IMR-90 (cell line): ENCODE measurements at regions not wholly inside any gene's neighbourhood (a gene's known extent, or its start where the extent isn't known, plus 50 kb on each side); places are given as distances from the start of the nearest gene placed in this dataset.

Source experiments
- ATAC-seq: fragments of 200-7000 bp; cut with Tn5 transposase; 2 replicates; pipeline ENCODE4 v1.9.1; 2020; ENCODE audit warnings: low read depth, mild to moderate bottlenecking, moderate library complexity
- BruUV-seq: library from RNA; stranded (reverse); fragments of 400-500 nt; replicated peaks from 2 replicates; lab custom pipeline; 2021; lab: Mats Ljungman, UMichigan
- CTCF ChIA-PET: fragments of 300-600 bp; formaldehyde crosslinking; extraction: SDS; loops from one replicate; lab custom pipeline; 2021; ENCODE audit warnings: antibody characterized with exemption; lab: Yijun Ruan, JAX
- POLR2A ChIA-PET: fragments of 300-600 bp; sonication (Branson Sonifier 250); formaldehyde crosslinking; loops from one replicate; lab custom pipeline; 2022; ENCODE audit warnings: antibody characterized with exemption; ENCODE audit not compliant: unreplicated experiment; lab: Charles Lee
- DNase-seq: peaks from one replicate; pipeline ENCODE4 v3.0.0; 2013
- H2AFZ ChIP-seq: replicated peaks from 2 replicates; pipeline ENCODE3; 2013; ENCODE audit warnings: low read length, mild to moderate bottlenecking; ENCODE audit not compliant: poor library complexity
- H2AK5ac ChIP-seq: 2 replicates; pipeline ENCODE4 v1.6.1; 2013; ENCODE audit warnings: low read depth, low read length, inconsistent platforms
- H2AK9ac ChIP-seq: replicated peaks from 2 replicates; pipeline ENCODE3; 2013; ENCODE audit warnings: mild to moderate bottlenecking, low read depth, low read length, moderate library complexity; ENCODE audit not compliant: poor library complexity
- H2BK120ac ChIP-seq: 2 replicates; pipeline ENCODE4 v1.6.1; 2013; ENCODE audit warnings: low read depth, low read length, inconsistent platforms
- H2BK15ac ChIP-seq: 3 replicates; pipeline ENCODE4 v1.6.1; 2013; ENCODE audit warnings: low read depth, low read length, inconsistent platforms
- H2BK20ac ChIP-seq: 2 replicates; pipeline ENCODE4 v1.6.1; 2013; ENCODE audit warnings: low read depth, mild to moderate bottlenecking, inconsistent platforms, low read length, moderate library complexity
- H2BK5ac ChIP-seq: 2 replicates; pipeline ENCODE4 v1.6.1; 2013; ENCODE audit warnings: mild to moderate bottlenecking, low read depth, low read length, inconsistent platforms; ENCODE audit not compliant: poor library complexity, severe bottlenecking
- H3K14ac ChIP-seq: replicated peaks from 2 replicates; pipeline ENCODE4 v1.6.1; 2013; ENCODE audit warnings: low read depth, low read length, inconsistent platforms
- H3K18ac ChIP-seq: 2 replicates; pipeline ENCODE4 v1.6.1; 2013; ENCODE audit warnings: low read depth, low read length, control low read depth
- H3K23ac ChIP-seq: 2 replicates; pipeline ENCODE4 v1.6.1; 2013; ENCODE audit warnings: low read depth, low read length, inconsistent platforms
- H3K27ac ChIP-seq: 2 replicates; pipeline ENCODE4 v1.5.1; 2013; ENCODE audit warnings: mild to moderate bottlenecking, control low read depth, low read length; ENCODE audit not compliant: insufficient read depth
- H3K27me3 ChIP-seq: 2 replicates; pipeline ENCODE4 v1.6.1; 2013; ENCODE audit warnings: low read length; ENCODE audit not compliant: control insufficient read depth, insufficient read depth
- H3K36me3 ChIP-seq: 2 replicates; pipeline ENCODE4 v1.6.1; 2013; ENCODE audit warnings: low read length, mixed read lengths; ENCODE audit not compliant: control insufficient read depth, insufficient read depth
- H3K4ac ChIP-seq: 2 replicates; pipeline ENCODE4 v1.6.1; 2013; ENCODE audit warnings: low read depth, low read length, inconsistent platforms
- H3K4me1 ChIP-seq: 2 replicates; pipeline ENCODE4 v1.6.1; 2013; ENCODE audit warnings: low read length, mixed read lengths; ENCODE audit not compliant: control insufficient read depth, insufficient read depth
- H3K4me2 ChIP-seq: 2 replicates; pipeline ENCODE4 v1.6.1; 2013; ENCODE audit warnings: low read depth, mild to moderate bottlenecking, control low read depth, low read length, moderate library complexity
- H3K4me3 ChIP-seq: 2 replicates; pipeline ENCODE4 v1.5.1; 2013; ENCODE audit warnings: low read depth, mild to moderate bottlenecking, control low read depth, low read length, moderate library complexity; ENCODE audit not compliant: insufficient read depth
- H3K56ac ChIP-seq: 2 replicates; pipeline ENCODE4 v1.6.1; 2013; ENCODE audit warnings: low read length, inconsistent platforms; ENCODE audit not compliant: insufficient read depth; ENCODE audit errors: extremely low read depth
- H3K79me1 ChIP-seq, 2 experiments: 2 replicates each; pipeline ENCODE4 v1.6.1; 2013; ENCODE audit warnings: low read length in 2 of 2, inconsistent platforms in 1 of 2, low read depth in 1 of 2
- H3K9ac ChIP-seq: 2 replicates; pipeline ENCODE4 v1.6.1; 2013; ENCODE audit warnings: low read depth, low read length, control low read depth
- H3K9me1 ChIP-seq: 2 replicates; pipeline ENCODE4 v1.6.1; 2013; ENCODE audit warnings: low read length, inconsistent platforms; ENCODE audit not compliant: insufficient read depth
- H3K9me3 ChIP-seq: 2 replicates; pipeline ENCODE4 v1.6.1; 2013; ENCODE audit warnings: low read length; ENCODE audit not compliant: control insufficient read depth, insufficient read depth
- H4K20me1 ChIP-seq: 2 replicates; pipeline ENCODE4 v1.6.1; 2013; ENCODE audit warnings: low read length, inconsistent platforms; ENCODE audit not compliant: insufficient read depth
- H4K5ac ChIP-seq: 2 replicates; pipeline ENCODE4 v1.6.1; 2013; ENCODE audit warnings: mild to moderate bottlenecking, low read depth, low read length, control low read depth
- H4K8ac ChIP-seq, 2 experiments: 2 replicates each; pipeline ENCODE4 v1.6.1; 2013; ENCODE audit warnings: low read depth in 2 of 2, low read length in 2 of 2, control low read depth in 1 of 2, inconsistent platforms in 1 of 2
- H4K91ac ChIP-seq: 2 replicates; pipeline ENCODE4 v1.6.1; 2013; ENCODE audit warnings: low read depth, low read length, inconsistent platforms; ENCODE audit not compliant: insufficient read depth
- BHLHE40 ChIP-seq: fragments of 150-350 bp; IDR thresholded peaks from 2 replicates; pipeline ENCODE4 v1.6.1; 2016; ENCODE audit warnings: mild to moderate bottlenecking, low read depth, low read length
- MAZ ChIP-seq: IDR thresholded peaks from 2 replicates; pipeline ENCODE4 v1.6.1; 2012; ENCODE audit warnings: low read depth, mild to moderate bottlenecking, low read length, improper control_type of control experiment, moderate library complexity, borderline replicate concordance
- NFE2L2 ChIP-seq: fragments of 150-350 bp; IDR thresholded peaks from 2 replicates; pipeline ENCODE4 v1.6.1; 2016; ENCODE audit warnings: low read depth, mild to moderate bottlenecking, low read length
- RAD21 ChIP-seq: IDR thresholded peaks from 2 replicates; pipeline ENCODE4 v1.6.1; 2012; ENCODE audit warnings: low read length, improper control_type of control experiment
- RCOR1 ChIP-seq: IDR thresholded peaks from 2 replicates; pipeline ENCODE4 v1.6.1; 2012; ENCODE audit warnings: mild to moderate bottlenecking, low read length, improper control_type of control experiment; ENCODE audit not compliant: insufficient replicate concordance
- dilution Hi-C: fragments of 300-500 bp; cut with HindIII; formaldehyde crosslinking; loops from one replicate; pipeline ENCODE4 v1.14.3; 2018; ENCODE audit warnings: low sequenced_read_pairs; ENCODE audit not compliant: unreplicated experiment
- in situ Hi-C: fragments of 300-500 bp; cut with MboI; formaldehyde crosslinking; loops from 3 replicates; pipeline ENCODE4 v1.14.3; 2019; ENCODE audit warnings: low sequenced_read_pairs, inconsistent platforms, mixed read lengths
- intact Hi-C: fragments of 100-400 bp; cut with micrococcal nuclease; formaldehyde crosslinking; loops from 2 replicates; pipeline ENCODE4 v1.10.0; 2022

- ATAC-seq: no peak
These were observed 546.4 kb downstream of the MMUT start for GRCh38 chr6:48916607-48917006.

More at GRCh38 chr6:48916607-48917006, 546.4 kb downstream of the MMUT start:
- no peak overlapping the region for H4K5ac ChIP-seq
- no peak overlapping the region for H2AK9ac ChIP-seq
- no peaks in the 10 kb centered on the region for H3K9me3 ChIP-seq
- BruUV-seq: no TSS peak
- no peaks in the 10 kb centered on the region for H3K79me1 ChIP-seq
- no peak overlapping the region for H3K14ac ChIP-seq
- H3K36me3 ChIP-seq: no peaks in the 10 kb centered on the region
- no peak overlapping the region for H3K4me3 ChIP-seq
- H3K4me2 ChIP-seq: no peak overlapping the region
- no peak overlapping the region for H4K91ac ChIP-seq
- no peak overlapping the region for H2BK5ac ChIP-seq
- dilution Hi-C loops (no loop called here), in situ Hi-C loops (no loop called here), intact Hi-C loops (no loop called here)
- no peak overlapping the region for H2AFZ ChIP-seq
- no peak overlapping the region for H3K9ac ChIP-seq
- H3K27ac ChIP-seq: no peak overlapping the region
- H3K4ac ChIP-seq: no peak overlapping the region
- CTCF ChIA-PET: interaction anchor here (0.6 kb wide), 1 partner anchor 9 kb away, joined by 3 read pairs; no protein-coding TSS in a partner anchor
- H3K4me1 ChIP-seq: no peaks in the 10 kb centered on the region
- H3K9me1 ChIP-seq: no peaks in the 10 kb centered on the region
- no peak overlapping the region for H3K23ac ChIP-seq
- H3K27me3 ChIP-seq: no peaks in the 10 kb centered on the region
- no peak overlapping the region for H2BK15ac ChIP-seq
- POLR2A ChIA-PET: no interaction called here
- no peak overlapping the region for H3K18ac ChIP-seq
- DNase-seq: no peak
- no peak overlapping the region for H3K56ac ChIP-seq
- H4K8ac ChIP-seq: no peak overlapping the region
- no peak overlapping the region for H2AK5ac ChIP-seq
- no peak overlapping the region for H2BK120ac ChIP-seq
- TF ChIP-seq MAZ: no peak
- TF ChIP-seq RAD21: no peak
- no peak for TF ChIP-seq BHLHE40
- no peak for TF ChIP-seq RCOR1
- TF ChIP-seq NFE2L2: no peak
- no peaks in the 10 kb centered on the region for H4K20me1 ChIP-seq
- H2BK20ac ChIP-seq: no peak overlapping the region
